HCT116 (cell line): ENCODE measurements at regions not wholly inside any gene's neighbourhood (a gene's known extent, or its start where the extent isn't known, plus 50 kb on each side); places are given as distances from the start of the nearest gene placed in this dataset.

Experiments used
- ATAC-seq: fragments of 200-7000 bp; cut with Tn5 transposase; 2 replicates; pipeline ENCODE4 v1.9.1; 2020; ENCODE audit warnings: mild to moderate bottlenecking, moderate library complexity
- BruUV-seq: library from RNA; stranded (reverse); fragments of 400-500 nt; replicated peaks from 2 replicates; lab custom pipeline; 2021; lab: Mats Ljungman, UMichigan
- CTCF ChIA-PET: fragments of 300-600 bp; sonication (Branson Sonifier 250); formaldehyde crosslinking; loops from one replicate; lab custom pipeline; 2021; ENCODE audit warnings: antibody characterized with exemption; lab: Charles Lee
- POLR2A ChIA-PET: fragments of 300-600, 350-600 bp; sonication (Branson Sonifier 250); formaldehyde crosslinking; loops from one replicate; lab custom pipeline; 2021; ENCODE audit warnings: antibody characterized with exemption; lab: Charles Lee
- RAD21 ChIA-PET, 2 experiments: fragments of 300-600 bp; sonication (Branson Sonifier 250); formaldehyde crosslinking; loops; one replicate each; lab custom pipeline; 2023; ENCODE audit warnings: low total read pairs in 2 of 2; ENCODE audit not compliant: uncharacterized antibody in 2 of 2, unreplicated experiment in 2 of 2, low non-redundant PET in 1 of 2; lab: Charles Lee
- DNase-seq: peaks from one replicate; pipeline ENCODE4 v3.0.0-alpha.2; 2010; ENCODE audit warnings: low read depth, low spot score
- H2AFZ ChIP-seq: fragments of 200-600 bp; shearing (Covaris generic), sonication (generic); 2 replicates; pipeline ENCODE4 v1.6.1; 2017; ENCODE audit warnings: low read depth, mixed run types, mixed read lengths, antibody characterized with exemption, low read length; ENCODE audit not compliant: poor library complexity, severe bottlenecking
- H3K27ac ChIP-seq: 2 replicates; pipeline ENCODE4 v1.5.1; 2012; ENCODE audit warnings: low read depth, low read length
- H3K27me3 ChIP-seq: fragments of 200-600 bp; sonication (generic); 2 replicates; pipeline ENCODE4 v1.6.1; 2016; ENCODE audit warnings: mixed run types, low read length, mixed read lengths; ENCODE audit not compliant: insufficient read depth
- H3K36me3 ChIP-seq, 2 experiments: fragments of 200-500 bp in 1 of 2; fragments of 200-600 bp in 1 of 2; sonication (Bioruptor generic) in 1 of 2; sonication (generic) in 1 of 2; 2 replicates each; pipeline versions ENCODE4 v1.5.1 to v1.6.1; 2014 to 2016; ENCODE audit warnings: low read length in 2 of 2, inconsistent platforms in 1 of 2, mixed read lengths in 1 of 2, mixed run types in 1 of 2; ENCODE audit not compliant: insufficient read depth in 2 of 2, control insufficient read depth in 1 of 2
- H3K4me1 ChIP-seq, 2 experiments: fragments of 200-600 bp in 1 of 2; sonication (generic) in 1 of 2; 2 replicates each; pipeline versions ENCODE4 v1.5.1 to v1.6.1; 2012 to 2017; ENCODE audit warnings: low read length in 2 of 2, inconsistent platforms in 1 of 2, mild to moderate bottlenecking in 1 of 2, mixed read lengths in 1 of 2, mixed run types in 1 of 2, moderate library complexity in 1 of 2; ENCODE audit not compliant: insufficient read depth in 2 of 2, control insufficient read depth in 1 of 2
- H3K4me2 ChIP-seq: fragments of 200-600 bp; sonication (generic); 2 replicates; pipeline ENCODE4 v1.6.1; 2017; ENCODE audit warnings: mixed run types, low read length, mixed read lengths
- H3K4me3 ChIP-seq, 2 experiments: fragments of 200-600 bp in 1 of 2; sonication (generic) in 1 of 2; replicated peaks in 1 of 2; 2 replicates each; pipeline ENCODE4 v1.5.1; 2011 to 2016; ENCODE audit warnings: low read length in 2 of 2, control low read depth in 1 of 2, low read depth in 1 of 2, mild to moderate bottlenecking in 1 of 2, mixed read lengths in 1 of 2, mixed run types in 1 of 2
- H3K79me2 ChIP-seq: fragments of 200-600 bp; sonication (generic); 2 replicates; pipeline ENCODE4 v1.6.1; 2017; ENCODE audit warnings: mild to moderate bottlenecking, mixed run types, low read length, moderate library complexity, mixed read lengths; ENCODE audit not compliant: insufficient read depth
- H3K9ac ChIP-seq: fragments of 200-600 bp; sonication (generic); 2 replicates; pipeline ENCODE4 v1.6.1; 2016; ENCODE audit warnings: low read length, mixed read lengths
- H3K9me2 ChIP-seq: fragments of 200-600 bp; sonication (generic), shearing (Covaris generic); 2 replicates; pipeline ENCODE4 v1.6.1; 2017; ENCODE audit warnings: mixed run types, mild to moderate bottlenecking, moderate library complexity; ENCODE audit not compliant: insufficient read depth
- H3K9me3 ChIP-seq, 2 experiments: fragments of 200-500 bp in 1 of 2; fragments of 200-600 bp in 1 of 2; sonication (Bioruptor generic) in 1 of 2; sonication (generic) in 1 of 2; 2 replicates each; pipeline ENCODE4 v1.6.1; 2014 to 2017; ENCODE audit warnings: low read length in 2 of 2, mixed read lengths in 2 of 2, inconsistent platforms in 1 of 2, low read depth in 1 of 2, mild to moderate bottlenecking in 1 of 2, mixed run types in 1 of 2, moderate library complexity in 1 of 2; ENCODE audit not compliant: control insufficient read depth in 1 of 2, insufficient read depth in 1 of 2
- H4K20me1 ChIP-seq: fragments of 200-600 bp; sonication (generic), shearing (Covaris generic); 2 replicates; pipeline ENCODE4 v1.6.1; 2017; ENCODE audit warnings: mixed run types, mild to moderate bottlenecking, moderate library complexity; ENCODE audit not compliant: insufficient read depth
- ATF3 ChIP-seq: IDR thresholded peaks from 2 replicates; pipeline ENCODE4 v1.6.1; 2012
- CBX3 ChIP-seq: IDR thresholded peaks from 2 replicates; pipeline ENCODE4 v1.6.1; 2012; ENCODE audit warnings: low read depth
- CEBPB ChIP-seq: IDR thresholded peaks from 2 replicates; pipeline ENCODE4 v1.6.1; 2012; ENCODE audit warnings: low read depth
- POLR2AphosphoS5 ChIP-seq: IDR thresholded peaks from 2 replicates; pipeline ENCODE4 v1.6.1; 2011; ENCODE audit warnings: mild to moderate bottlenecking, low read depth, low read length, moderate library complexity
- TCF7L2 ChIP-seq: IDR thresholded peaks from 2 replicates; pipeline ENCODE4 v1.7.0; 2011; ENCODE audit warnings: borderline replicate concordance, inconsistent platforms; ENCODE audit not compliant: insufficient read depth, insufficient read length; ENCODE audit errors: extremely low read depth
- ZBTB33 ChIP-seq: IDR thresholded peaks from 2 replicates; pipeline ENCODE4 v1.6.1; 2011; ENCODE audit warnings: mild to moderate bottlenecking, low read length, moderate library complexity; ENCODE audit not compliant: insufficient replicate concordance; ENCODE audit errors: extremely low read depth
- ZFX ChIP-seq: fragments of 450-650 bp; IDR thresholded peaks from 2 replicates; pipeline ENCODE4 v1.6.1; 2017
- ZNF274 ChIP-seq: fragments of 200-500 bp; sonication (Bioruptor generic); IDR thresholded peaks from 2 replicates; pipeline ENCODE4 v1.6.1; 2014; ENCODE audit warnings: mild to moderate bottlenecking, low read depth, low read length, inconsistent platforms
- intact Hi-C: fragments of 100-400 bp; cut with micrococcal nuclease; formaldehyde crosslinking; loops from 2 replicates; pipeline ENCODE4 v1.10.0; 2022
- TF ChIP-seq, protein P1 (sequence below): IDR thresholded peaks from 2 replicates; pipeline ENCODE4 v1.6.1; 2012

DNA sequence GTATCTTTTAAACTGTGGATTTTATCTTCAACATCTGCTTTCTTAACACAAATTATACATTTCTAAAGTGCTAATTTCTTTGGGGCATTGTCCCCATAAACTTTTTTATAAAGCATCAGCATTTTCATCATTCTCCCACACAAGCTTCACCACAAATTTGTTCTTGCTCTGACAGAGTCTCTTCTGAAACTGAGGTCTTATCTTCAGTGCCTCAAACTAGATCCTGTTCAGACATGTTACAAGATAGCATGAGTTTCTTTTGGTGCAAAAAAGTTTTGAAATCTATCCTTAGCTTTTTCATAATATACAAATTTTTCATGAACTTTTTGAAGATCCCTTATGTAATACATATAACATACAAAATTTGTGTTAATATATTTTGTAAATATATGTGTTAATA, 346.6 kb downstream of the IPMK start:
- POLR2A ChIA-PET = no interaction called here
- DNase-seq (no peak), ATAC-seq (no peak)
- Histone ChIP-seq H3K4me2 (no peak overlapping the region), H3K79me2 (no peaks in the 10 kb centered on the region), H3K27me3 (no peaks in the 10 kb centered on the region), H3K27ac (no peak overlapping the region), H3K9me2 (no peaks in the 10 kb centered on the region), H3K4me3 (no peak overlapping the region), H2AFZ (no peak overlapping the region), H3K36me3 (no peaks in the 10 kb centered on the region), H3K9ac (no peak overlapping the region), H3K4me1 (no peaks in the 10 kb centered on the region), H4K20me1 (no peaks in the 10 kb centered on the region), H3K9me3 (no peaks in the 10 kb centered on the region)
- RAD21 ChIA-PET = no interaction called here
- BruUV-seq = no TSS peak
- no peak for TF ChIP-seq POLR2AphosphoS5
- TF ChIP-seq ZNF274 = no peak
- TF ChIP-seq ATF3 = no peak
- no peak for TF ChIP-seq ZFX
- TF ChIP-seq ZBTB33 = no peak
- TF ChIP-seq, protein P1, sequence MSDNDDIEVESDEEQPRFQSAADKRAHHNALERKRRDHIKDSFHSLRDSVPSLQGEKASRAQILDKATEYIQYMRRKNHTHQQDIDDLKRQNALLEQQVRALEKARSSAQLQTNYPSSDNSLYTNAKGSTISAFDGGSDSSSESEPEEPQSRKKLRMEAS = no peak
- TF ChIP-seq CEBPB = no peak
- no peak for TF ChIP-seq TCF7L2
- no peak for TF ChIP-seq CBX3
- CTCF ChIA-PET = no interaction called here
- intact Hi-C loops = no loop called here
